ENCODE measurements at regions not wholly inside any gene's neighbourhood (a gene's known extent, or its start where the extent isn't known, plus 50 kb on each side); places are given as distances from the start of the nearest gene placed in this dataset.

- no peak for TF ChIP-seq CTCF (IDR thresholded peaks at IDR 0.05 in 4 of 5, conservative IDR thresholded peaks at IDR 0.05 in 1 of 5)
- no peak for TF ChIP-seq POLR2A (IDR thresholded peaks at IDR 0.05)
These were observed 82.9 kb upstream of the VASH1 start for GRCh38 chr14:76678244-76678800.
